Fibroblast of lung (primary cell): ENCODE measurements at regions not wholly inside any gene's neighbourhood (a gene's known extent, or its start where the extent isn't known, plus 50 kb on each side); places are given as distances from the start of the nearest gene placed in this dataset.

Experiments
- DNase-seq, 2 donors: peaks; one replicate each; pipeline versions ENCODE4 v3.0.0 to v3.0.0-alpha.2; 2010; ENCODE audit warnings: low read depth in 2 of 2
- H2AFZ ChIP-seq: 2 replicates; pipeline ENCODE4 v1.5.1; 2012; ENCODE audit warnings: low read length, control low read depth, inconsistent platforms
- H3K27ac ChIP-seq: 2 replicates; pipeline ENCODE4 v1.5.1; 2011; ENCODE audit warnings: low read length, control low read depth; ENCODE audit not compliant: insufficient read depth
- H3K27me3 ChIP-seq: 2 replicates; pipeline ENCODE4 v1.5.1; 2011; ENCODE audit warnings: mild to moderate bottlenecking, low read length; ENCODE audit not compliant: control insufficient read depth, insufficient read depth
- H3K36me3 ChIP-seq: 2 replicates; pipeline ENCODE4 v1.5.1; 2011; ENCODE audit warnings: low read length; ENCODE audit not compliant: control insufficient read depth, insufficient read depth
- H3K4me1 ChIP-seq: 2 replicates; pipeline ENCODE4 v1.5.1; 2011; ENCODE audit warnings: low read length; ENCODE audit not compliant: control insufficient read depth, insufficient read depth; ENCODE audit errors: extremely low read depth
- H3K4me2 ChIP-seq: 2 replicates; pipeline ENCODE4 v1.5.1; 2011; ENCODE audit warnings: low read length, control low read depth; ENCODE audit not compliant: insufficient read depth; ENCODE audit errors: extremely low read depth
- H3K4me3 ChIP-seq, 4 experiments: fragments of 200-600 bp in 1 of 4; sonication (generic) in 1 of 4; replicated peaks in 1 of 4; 2 replicates each; pipeline ENCODE4 v1.5.1; 2011 to 2016; ENCODE audit warnings: low read length in 4 of 4, low read depth in 3 of 4, mild to moderate bottlenecking in 3 of 4, control low read depth in 2 of 4, inconsistent platforms in 1 of 4, mixed read lengths in 1 of 4; ENCODE audit not compliant: insufficient read depth in 1 of 4; ENCODE audit errors: control extremely low read depth in 1 of 4
- H3K79me2 ChIP-seq: 2 replicates; pipeline ENCODE4 v1.5.1; 2012; ENCODE audit warnings: mild to moderate bottlenecking, low read length, inconsistent platforms; ENCODE audit not compliant: control insufficient read depth, insufficient read depth
- H3K9ac ChIP-seq: 2 replicates; pipeline ENCODE4 v1.5.1; 2011; ENCODE audit warnings: mild to moderate bottlenecking, low read length, control low read depth; ENCODE audit not compliant: insufficient read depth
- H3K9me3 ChIP-seq: 2 replicates; pipeline ENCODE4 v1.5.1; 2012; ENCODE audit warnings: low read depth, low read length; ENCODE audit not compliant: control insufficient read depth, insufficient read depth
- H4K20me1 ChIP-seq: 2 replicates; pipeline ENCODE4 v1.5.1; 2011; ENCODE audit warnings: low read length; ENCODE audit not compliant: control insufficient read depth, insufficient read depth; ENCODE audit errors: extremely low read depth
- CTCF ChIP-seq, 2 donors: IDR thresholded peaks in 1 of 2; conservative IDR thresholded peaks in 1 of 2; 1 replicate in 1 of 2; 2 replicates in 1 of 2; pipeline ENCODE4 v1.5.1; 2011 to 2012; ENCODE audit warnings: low read length in 2 of 2, control low read depth in 1 of 2, inconsistent platforms in 1 of 2, low read depth in 1 of 2, mild to moderate bottlenecking in 1 of 2
- EZH2 ChIP-seq: IDR thresholded peaks from 2 replicates; pipeline ENCODE4 v1.5.1; 2012; ENCODE audit warnings: low read length, control low read depth, mild to moderate bottlenecking; ENCODE audit errors: missing control alignments

DNA sequence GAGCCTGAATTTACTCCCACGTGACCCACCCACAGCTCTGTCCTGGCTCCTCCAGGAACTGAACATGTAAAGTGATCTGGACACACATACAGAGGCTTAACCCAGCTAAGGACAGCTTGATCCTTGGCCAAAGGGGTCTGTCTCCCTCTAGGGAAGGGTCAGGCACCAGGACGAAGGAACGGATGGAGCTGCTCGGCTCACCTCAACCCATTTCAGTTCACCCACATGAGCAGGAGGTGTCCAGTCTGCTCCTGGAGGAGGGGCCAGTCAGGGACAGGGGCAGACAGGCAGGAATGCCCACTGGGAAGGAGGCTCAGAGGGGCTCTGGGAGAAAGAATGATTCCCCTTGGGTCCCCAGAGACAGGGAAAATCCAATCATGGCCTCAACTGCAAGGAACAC, 567.2 kb downstream of the PTPRU start:
- no peaks in the 10 kb centered on the region for H3K79me2 ChIP-seq
- H3K27me3 ChIP-seq = no peaks in the 10 kb centered on the region
- H3K9ac ChIP-seq = no peak overlapping the region
- no peak overlapping the region for H3K27ac ChIP-seq
- H3K4me3 ChIP-seq = no peak overlapping the region
- no peak for DNase-seq
- H4K20me1 ChIP-seq = no peaks in the 10 kb centered on the region
- H3K9me3 ChIP-seq = no peaks in the 10 kb centered on the region
- TF ChIP-seq CTCF (conservative IDR thresholded peaks at IDR 0.05 in 1 of 2, IDR thresholded peaks at IDR 0.05 in 1 of 2; ENCODE audit: low read depth in 1 of 2, low read length in 2 of 2) = no peak
- no peaks in the 10 kb centered on the region for H3K4me1 ChIP-seq
- H3K4me2 ChIP-seq = no peak overlapping the region
- H2AFZ ChIP-seq = no peak overlapping the region
- H3K36me3 ChIP-seq = no peaks in the 10 kb centered on the region

DNA sequence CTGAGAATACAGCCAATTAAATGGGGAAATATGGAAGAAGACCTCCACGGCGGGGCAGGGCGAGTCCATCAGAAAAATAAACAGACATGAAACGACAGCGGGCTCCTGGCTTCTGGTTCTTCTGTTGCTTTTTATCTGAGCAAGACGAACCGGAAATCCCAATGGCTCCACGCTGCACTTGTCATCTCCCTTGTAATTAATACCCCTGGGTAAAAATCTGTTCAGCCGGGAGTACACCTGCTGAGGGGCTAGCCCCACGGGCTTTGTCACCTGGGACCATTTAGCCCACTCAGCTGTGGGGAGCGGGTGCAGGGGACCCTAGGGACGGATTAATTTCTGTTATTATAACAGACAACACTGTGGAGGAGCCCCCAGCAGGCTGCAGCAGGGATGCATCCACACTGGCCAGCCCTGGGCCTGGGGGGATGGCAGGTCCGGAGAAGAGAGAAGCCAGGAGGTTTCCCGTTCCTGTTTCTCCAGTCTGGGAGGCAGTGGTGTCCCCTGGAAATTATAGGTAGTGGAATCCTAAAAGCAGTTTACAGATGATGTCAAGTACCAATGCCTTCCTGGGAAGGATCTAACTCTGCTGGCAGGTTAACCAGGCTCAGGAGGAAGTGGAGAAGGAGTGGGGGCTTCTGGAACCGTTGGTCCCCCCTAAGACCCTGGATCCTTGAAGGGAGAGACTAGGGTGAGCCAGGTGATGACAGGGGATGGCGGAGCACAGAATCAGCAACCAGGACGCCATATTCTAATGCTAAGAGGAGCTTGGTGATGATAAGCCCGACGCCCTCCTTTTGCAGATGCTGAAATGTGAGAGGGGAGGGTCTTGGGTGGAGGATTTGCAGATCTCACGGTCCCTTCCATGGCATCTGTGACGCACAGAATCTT, 566.1 kb downstream of the PTPRU start:
- Histone ChIP-seq H3K4me2 (no peak overlapping the region), H2AFZ (no peak overlapping the region), H3K9ac (no peak overlapping the region), H3K4me1 (no peaks in the 10 kb centered on the region), H3K36me3 (no peaks in the 10 kb centered on the region), H4K20me1 (no peaks in the 10 kb centered on the region), H3K27ac (no peak overlapping the region), H3K9me3 (no peaks in the 10 kb centered on the region), H3K79me2 (no peaks in the 10 kb centered on the region), H3K4me3 (no peak overlapping the region), H3K27me3 (no peaks in the 10 kb centered on the region)
- DNase-seq = no peak
- no peak for TF ChIP-seq EZH2
- no peak for TF ChIP-seq CTCF (conservative IDR thresholded peaks at IDR 0.05 in 1 of 2, IDR thresholded peaks at IDR 0.05 in 1 of 2; ENCODE audit: low read depth in 1 of 2, low read length in 2 of 2)

- no peak overlapping the region for H3K27ac ChIP-seq
- no peaks in the 10 kb centered on the region for H4K20me1 ChIP-seq
- H3K4me2 ChIP-seq = no peak overlapping the region
- no peaks in the 10 kb centered on the region for H3K4me1 ChIP-seq
- no peak overlapping the region for H3K9ac ChIP-seq
- H2AFZ ChIP-seq = no peak overlapping the region
- H3K27me3 ChIP-seq = no peaks in the 10 kb centered on the region
- DNase-seq = no peak
- no peak overlapping the region for H3K4me3 ChIP-seq
- H3K79me2 ChIP-seq = no peaks in the 10 kb centered on the region
- no peaks in the 10 kb centered on the region for H3K9me3 ChIP-seq
- H3K36me3 ChIP-seq = no peaks in the 10 kb centered on the region
- TF ChIP-seq EZH2 (no peak), CTCF (conservative IDR thresholded peaks at IDR 0.05 in 1 of 2, IDR thresholded peaks at IDR 0.05 in 1 of 2; ENCODE audit: low read depth in 1 of 2, low read length in 2 of 2) (no peak)
Measured at GRCh38 chr1:29801561-29801973, 565.2 kb downstream of the PTPRU start.
